ENCODE measurements at regions not wholly inside any gene's neighbourhood (a gene's known extent, or its start where the extent isn't known, plus 50 kb on each side); places are given as distances from the start of the nearest gene placed in this dataset.

DNA sequence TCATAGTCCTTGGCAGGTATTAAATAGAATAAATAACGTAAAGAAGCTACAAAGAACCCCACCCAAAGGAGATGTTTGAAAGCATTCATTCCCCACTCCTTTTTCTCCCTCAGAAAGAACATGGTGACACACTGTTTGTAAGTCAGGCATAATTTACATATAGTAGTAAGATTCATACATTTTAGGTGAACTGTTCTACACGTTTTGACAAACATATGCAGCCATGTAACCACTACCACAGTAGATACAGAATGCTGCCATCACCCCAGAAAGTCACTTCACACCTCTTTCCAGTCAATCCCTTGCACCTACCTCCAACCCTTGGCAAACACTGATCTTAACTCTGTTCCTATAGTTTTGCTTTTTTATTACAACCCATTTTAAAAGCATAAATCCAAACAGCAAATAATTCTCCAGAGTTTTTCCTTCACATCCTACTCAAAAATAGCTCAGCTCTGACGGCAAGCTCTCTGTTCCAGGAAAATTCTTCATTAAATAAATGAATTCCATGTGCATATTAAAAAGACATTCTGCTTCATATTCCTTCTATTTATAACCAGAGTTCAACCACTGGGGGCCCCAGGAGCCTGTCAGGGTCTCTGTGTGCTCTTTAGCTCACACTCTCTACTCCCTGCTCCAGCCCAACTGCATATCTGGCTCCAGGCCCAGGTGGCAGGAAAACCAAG is 258.8 kb downstream of the PLPP3 start:
- in situ Hi-C loops (cut with MboI; ENCODE audit: low pct_unique_long_range_greater_than_20kb, low sequenced_read_pairs, unreplicated experiment) = no loop called here
- TF ChIP-seq, protein P1, sequence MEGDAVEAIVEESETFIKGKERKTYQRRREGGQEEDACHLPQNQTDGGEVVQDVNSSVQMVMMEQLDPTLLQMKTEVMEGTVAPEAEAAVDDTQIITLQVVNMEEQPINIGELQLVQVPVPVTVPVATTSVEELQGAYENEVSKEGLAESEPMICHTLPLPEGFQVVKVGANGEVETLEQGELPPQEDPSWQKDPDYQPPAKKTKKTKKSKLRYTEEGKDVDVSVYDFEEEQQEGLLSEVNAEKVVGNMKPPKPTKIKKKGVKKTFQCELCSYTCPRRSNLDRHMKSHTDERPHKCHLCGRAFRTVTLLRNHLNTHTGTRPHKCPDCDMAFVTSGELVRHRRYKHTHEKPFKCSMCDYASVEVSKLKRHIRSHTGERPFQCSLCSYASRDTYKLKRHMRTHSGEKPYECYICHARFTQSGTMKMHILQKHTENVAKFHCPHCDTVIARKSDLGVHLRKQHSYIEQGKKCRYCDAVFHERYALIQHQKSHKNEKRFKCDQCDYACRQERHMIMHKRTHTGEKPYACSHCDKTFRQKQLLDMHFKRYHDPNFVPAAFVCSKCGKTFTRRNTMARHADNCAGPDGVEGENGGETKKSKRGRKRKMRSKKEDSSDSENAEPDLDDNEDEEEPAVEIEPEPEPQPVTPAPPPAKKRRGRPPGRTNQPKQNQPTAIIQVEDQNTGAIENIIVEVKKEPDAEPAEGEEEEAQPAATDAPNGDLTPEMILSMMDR (IDR thresholded peaks at IDR 0.05; ENCODE audit: extremely low read depth, insufficient read depth, missing control alignments) = no peak
- DNase-seq (ENCODE audit: low spot score) = no peak

DNA sequence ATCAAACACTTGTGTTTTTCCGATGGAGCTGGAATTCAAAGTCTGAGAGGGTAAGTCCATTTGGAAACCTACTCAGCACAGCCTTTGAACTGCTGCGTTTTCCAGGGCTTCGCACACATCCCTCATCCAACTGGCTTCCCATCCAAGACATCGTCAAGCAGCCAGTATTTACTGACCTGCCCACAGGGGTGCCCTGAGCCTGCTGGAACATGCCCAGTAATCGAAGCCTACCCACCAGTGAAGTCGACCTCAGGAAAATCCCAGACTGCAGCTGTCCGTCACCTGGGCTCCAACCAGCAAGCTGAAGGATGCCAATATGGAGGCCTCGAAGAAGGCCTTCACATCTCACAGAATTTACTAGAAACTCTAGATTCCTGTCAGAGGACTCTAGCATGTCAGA is 261.6 kb downstream of the PLPP3 start:
- in situ Hi-C loops (cut with MboI; ENCODE audit: low pct_unique_long_range_greater_than_20kb, low sequenced_read_pairs, unreplicated experiment) = no loop called here
- TF ChIP-seq, protein P1 (IDR thresholded peaks at IDR 0.05; ENCODE audit: extremely low read depth, insufficient read depth, missing control alignments) = no peak
- DNase-seq (ENCODE audit: low spot score) = no peak

GRCh38 chr1:56315293-56315942 is 263.9 kb downstream of the PLPP3 start:
- TF ChIP-seq, protein P1 (IDR thresholded peaks at IDR 0.05; ENCODE audit: extremely low read depth, insufficient read depth, missing control alignments) = no peak
- DNase-seq (ENCODE audit: low spot score) = no peak
- in situ Hi-C loops (cut with MboI; ENCODE audit: low pct_unique_long_range_greater_than_20kb, low sequenced_read_pairs, unreplicated experiment) = no loop called here

- no peak for DNase-seq (ENCODE audit: low spot score)
- in situ Hi-C loops (cut with MboI; ENCODE audit: low pct_unique_long_range_greater_than_20kb, low sequenced_read_pairs, unreplicated experiment) = no loop called here
- TF ChIP-seq, protein P1 (IDR thresholded peaks at IDR 0.05; ENCODE audit: extremely low read depth, insufficient read depth, missing control alignments) = no peak
Measured at GRCh38 chr1:56313560-56313959, 265.8 kb downstream of the PLPP3 start.

- TF ChIP-seq, protein P1 (IDR thresholded peaks at IDR 0.05; ENCODE audit: extremely low read depth, insufficient read depth, missing control alignments) = no peak
- in situ Hi-C loops (cut with MboI; ENCODE audit: low pct_unique_long_range_greater_than_20kb, low sequenced_read_pairs, unreplicated experiment) = no loop called here
- no peak for DNase-seq (ENCODE audit: low spot score)
Measured at GRCh38 chr1:56311766-56312165, 267.6 kb downstream of the PLPP3 start.

GRCh38 chr1:56310945-56311344 is 268.4 kb downstream of the PLPP3 start:
- DNase-seq (ENCODE audit: low spot score) = no peak
- in situ Hi-C loops (cut with MboI; ENCODE audit: low pct_unique_long_range_greater_than_20kb, low sequenced_read_pairs, unreplicated experiment) = no loop called here
- TF ChIP-seq, protein P1 (IDR thresholded peaks at IDR 0.05; ENCODE audit: extremely low read depth, insufficient read depth, missing control alignments) = no peak
